BJ (cell line): ENCODE measurements at regions not wholly inside any gene's neighbourhood (a gene's known extent, or its start where the extent isn't known, plus 50 kb on each side); places are given as distances from the start of the nearest gene placed in this dataset.
"Not testable (repeated sequence)": the region's sequence is repeated elsewhere in the genome, so short reads cannot be mapped to it uniquely, and the experiment has no call there.

Source experiments
- CTCF ChIA-PET: fragments of 350-600 bp; formaldehyde crosslinking; extraction: SDS; loops from one replicate; lab custom pipeline; 2021; ENCODE audit warnings: antibody characterized with exemption, inconsistent platforms; lab: Yijun Ruan, JAX
- POLR2A ChIA-PET: fragments of 300-600 bp; sonication (Branson Sonifier 250); formaldehyde crosslinking; extraction: SDS; loops from one replicate; lab custom pipeline; 2021; ENCODE audit warnings: antibody characterized with exemption; lab: Charles Lee
- DNase-seq: peaks from one replicate; pipeline ENCODE4 v3.0.0-alpha.2; 2011; ENCODE audit warnings: low read depth
- H3K27me3 ChIP-seq: 2 replicates; pipeline ENCODE4 v1.6.0; 2011; ENCODE audit warnings: low read length; ENCODE audit not compliant: control insufficient read depth, insufficient read depth
- H3K36me3 ChIP-seq: 2 replicates; pipeline ENCODE4 v1.5.1; 2011; ENCODE audit warnings: low read length; ENCODE audit not compliant: control insufficient read depth, insufficient read depth
- H3K4me3 ChIP-seq: 2 replicates; pipeline ENCODE4 v1.5.1; 2011; ENCODE audit warnings: low read depth, mild to moderate bottlenecking, control low read depth, low read length
- TF ChIP-seq, protein P1 (sequence below): IDR thresholded peaks from 2 replicates; pipeline ENCODE4 v1.5.1; 2011; ENCODE audit warnings: low read depth, mild to moderate bottlenecking, control low read depth, inconsistent platforms, low read length, moderate library complexity; ENCODE audit not compliant: insufficient read depth

DNA sequence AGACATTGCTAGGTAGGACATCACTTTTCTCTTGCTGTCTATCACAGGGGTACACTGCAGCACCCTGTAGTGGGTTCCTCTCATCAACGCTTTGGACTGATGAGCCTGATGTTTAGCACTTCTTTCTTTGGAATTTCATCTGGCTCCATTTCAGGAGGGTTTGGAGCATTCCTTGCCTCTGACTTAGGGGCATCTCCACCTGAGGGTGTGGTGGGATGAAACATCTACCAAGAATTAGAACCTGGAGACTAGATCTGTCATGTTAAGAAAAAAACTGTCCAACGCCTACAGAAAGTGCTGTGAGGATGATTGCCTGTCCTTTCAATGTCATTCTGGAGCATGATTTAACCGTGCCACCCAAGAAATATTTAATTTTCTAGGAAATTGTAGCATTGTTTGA lies 648.4 kb downstream of the ETS1 start:
- Histone ChIP-seq H3K27me3 (no peaks in the 10 kb centered on the region), H3K4me3 (no peak overlapping the region), H3K36me3 (no peaks in the 10 kb centered on the region)
- TF ChIP-seq, protein P1, sequence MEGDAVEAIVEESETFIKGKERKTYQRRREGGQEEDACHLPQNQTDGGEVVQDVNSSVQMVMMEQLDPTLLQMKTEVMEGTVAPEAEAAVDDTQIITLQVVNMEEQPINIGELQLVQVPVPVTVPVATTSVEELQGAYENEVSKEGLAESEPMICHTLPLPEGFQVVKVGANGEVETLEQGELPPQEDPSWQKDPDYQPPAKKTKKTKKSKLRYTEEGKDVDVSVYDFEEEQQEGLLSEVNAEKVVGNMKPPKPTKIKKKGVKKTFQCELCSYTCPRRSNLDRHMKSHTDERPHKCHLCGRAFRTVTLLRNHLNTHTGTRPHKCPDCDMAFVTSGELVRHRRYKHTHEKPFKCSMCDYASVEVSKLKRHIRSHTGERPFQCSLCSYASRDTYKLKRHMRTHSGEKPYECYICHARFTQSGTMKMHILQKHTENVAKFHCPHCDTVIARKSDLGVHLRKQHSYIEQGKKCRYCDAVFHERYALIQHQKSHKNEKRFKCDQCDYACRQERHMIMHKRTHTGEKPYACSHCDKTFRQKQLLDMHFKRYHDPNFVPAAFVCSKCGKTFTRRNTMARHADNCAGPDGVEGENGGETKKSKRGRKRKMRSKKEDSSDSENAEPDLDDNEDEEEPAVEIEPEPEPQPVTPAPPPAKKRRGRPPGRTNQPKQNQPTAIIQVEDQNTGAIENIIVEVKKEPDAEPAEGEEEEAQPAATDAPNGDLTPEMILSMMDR, result no peak
- no peak for DNase-seq
- ChIA-PET CTCF (no interaction called here), POLR2A (interaction anchor here (0.5 kb wide), 1 partner anchor 1285 kb away, joined by 8 read pairs; no protein-coding TSS in a partner anchor)

DNA sequence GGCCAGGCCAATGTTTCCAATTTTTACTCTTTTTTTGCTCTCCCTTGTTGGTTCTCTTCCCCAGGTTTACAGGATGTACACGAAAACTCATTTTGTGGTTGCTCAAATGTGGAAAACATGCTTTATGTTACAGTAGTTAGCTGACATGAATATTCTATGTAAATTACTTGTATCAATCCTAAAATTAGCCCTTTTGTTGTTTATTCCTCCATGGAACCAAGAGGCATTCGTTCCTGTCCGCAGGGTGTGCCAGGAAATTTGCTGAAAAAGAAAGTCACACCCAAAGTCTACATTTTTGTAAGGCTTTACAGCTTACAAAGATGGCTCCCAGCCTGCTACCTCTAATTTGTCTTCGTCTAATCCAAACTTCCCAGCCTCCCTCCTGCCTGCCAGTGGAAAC lies 652.3 kb downstream of the ETS1 start:
- no peaks in the 10 kb centered on the region for H3K36me3 ChIP-seq
- POLR2A ChIA-PET, result no interaction called here
- TF ChIP-seq, protein P1, result no peak
- CTCF ChIA-PET, result no interaction called here
- no peaks in the 10 kb centered on the region for H3K27me3 ChIP-seq
- no peak for DNase-seq
- no peak overlapping the region for H3K4me3 ChIP-seq

DNA sequence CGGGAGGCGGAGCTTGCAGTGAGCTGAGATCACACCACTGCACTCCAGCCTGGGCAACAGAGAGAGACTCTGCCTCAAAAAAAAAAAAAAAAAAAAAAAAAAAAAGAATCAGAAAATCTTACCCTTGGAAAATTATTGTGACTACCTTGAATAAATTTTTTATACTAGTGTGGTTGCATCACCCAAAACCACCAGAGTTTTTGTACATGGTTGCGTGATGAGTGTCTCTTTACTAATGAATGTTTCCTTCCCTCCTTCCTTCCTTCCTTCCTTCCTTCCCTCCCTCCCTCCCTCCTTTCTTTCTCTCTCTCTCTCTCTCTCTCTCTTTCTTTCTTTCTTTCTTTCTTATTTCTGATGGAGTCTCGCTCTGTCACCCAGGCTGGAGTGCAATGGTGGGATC lies 653.4 kb downstream of the ETS1 start:
- DNase-seq, H3K27me3 ChIP-seq, POLR2A ChIA-PET, H3K36me3 ChIP-seq, H3K4me3 ChIP-seq: not testable (repeated sequence)
- CTCF ChIA-PET, result interaction anchor here (0.7 kb wide), 1 partner anchor 696 kb away, joined by 3 read pairs; no protein-coding TSS in a partner anchor

DNA sequence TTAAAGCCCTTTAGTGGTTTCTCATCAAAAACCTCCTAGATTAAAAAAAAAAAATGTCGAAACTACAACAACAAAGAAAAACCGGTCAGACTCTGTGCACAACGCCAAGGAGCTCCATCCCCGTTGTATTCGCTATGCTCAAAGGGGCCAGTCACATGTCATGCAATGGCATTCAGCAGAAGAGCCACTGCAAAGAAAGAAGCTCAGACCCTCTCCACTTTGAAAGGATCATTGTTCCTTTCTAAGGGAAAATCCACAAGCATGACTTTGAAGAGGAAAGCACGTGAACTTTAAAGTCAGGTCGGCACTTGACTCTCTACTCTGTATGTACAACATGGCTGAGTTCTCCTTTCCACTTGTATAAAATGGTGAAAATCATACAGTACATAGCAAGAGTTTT lies 655.6 kb downstream of the ETS1 start:
- Histone ChIP-seq H3K27me3 (no peaks in the 10 kb centered on the region; the same call in 1 of the 2 replicates), H3K4me3 (no peak overlapping the region), H3K36me3 (no peaks in the 10 kb centered on the region)
- TF ChIP-seq, protein P1, result no peak
- no peak for DNase-seq
- CTCF ChIA-PET, result interaction anchor here (0.7 kb wide), 1 partner anchor 713 kb away, joined by 5 read pairs; no protein-coding TSS in a partner anchor
- POLR2A ChIA-PET, result no interaction called here

DNA sequence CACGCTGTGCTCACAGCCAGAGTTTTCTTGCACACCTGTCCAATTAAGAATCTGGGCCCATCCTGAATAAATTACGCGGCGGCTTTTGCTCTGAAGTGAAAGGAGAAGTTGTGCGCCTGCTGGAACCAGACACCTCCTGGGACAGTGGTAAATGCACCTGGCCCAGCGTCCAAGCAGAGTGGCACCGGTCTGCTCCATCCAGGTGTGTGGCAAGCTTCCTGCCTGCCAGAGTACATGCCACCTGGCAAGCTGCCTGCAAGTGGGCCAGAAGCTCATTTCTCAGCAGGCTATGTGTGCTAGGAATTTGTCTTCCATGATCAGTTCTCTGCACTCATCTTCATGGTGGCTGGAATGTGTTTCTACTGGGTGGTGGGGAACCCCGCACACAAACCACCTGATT lies 660.6 kb downstream of the ETS1 start:
- H3K27me3 ChIP-seq, result no peaks in the 10 kb centered on the region; the same call in 1 of the 2 replicates
- TF ChIP-seq, protein P1, result no peak
- DNase-seq, result no peak
- no peak overlapping the region for H3K4me3 ChIP-seq
- POLR2A ChIA-PET, result no interaction called here
- CTCF ChIA-PET, result no interaction called here
- H3K36me3 ChIP-seq, result no peaks in the 10 kb centered on the region

DNA sequence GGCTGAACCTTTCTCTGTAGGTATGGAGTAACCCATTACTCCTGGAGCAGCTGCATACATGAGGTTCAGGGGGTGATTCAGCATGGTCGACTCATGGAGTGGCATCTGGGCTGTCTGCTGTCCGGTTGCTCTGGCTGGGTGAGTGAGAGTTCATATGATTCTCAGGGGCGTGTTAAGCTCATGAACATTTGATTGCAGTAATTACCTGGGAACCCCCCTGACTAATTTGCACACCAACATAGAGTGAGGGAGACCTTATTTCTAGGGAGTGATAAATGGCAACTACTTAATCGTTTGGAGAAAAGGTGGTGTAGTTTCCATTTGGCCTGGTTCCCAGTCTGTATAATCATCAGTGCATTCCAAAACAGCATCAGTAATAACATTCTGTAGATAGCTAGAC lies 661.9 kb downstream of the ETS1 start:
- DNase-seq, result no peak
- Histone ChIP-seq H3K36me3 (no peaks in the 10 kb centered on the region), H3K4me3 (no peak overlapping the region), H3K27me3 (no peaks in the 10 kb centered on the region; the same call in 1 of the 2 replicates)
- TF ChIP-seq, protein P1, result no peak
- ChIA-PET CTCF (no interaction called here), POLR2A (no interaction called here)
